ENCODE measurements at regions not wholly inside any gene's neighbourhood (a gene's known extent, or its start where the extent isn't known, plus 50 kb on each side); places are given as distances from the start of the nearest gene placed in this dataset.

DNA sequence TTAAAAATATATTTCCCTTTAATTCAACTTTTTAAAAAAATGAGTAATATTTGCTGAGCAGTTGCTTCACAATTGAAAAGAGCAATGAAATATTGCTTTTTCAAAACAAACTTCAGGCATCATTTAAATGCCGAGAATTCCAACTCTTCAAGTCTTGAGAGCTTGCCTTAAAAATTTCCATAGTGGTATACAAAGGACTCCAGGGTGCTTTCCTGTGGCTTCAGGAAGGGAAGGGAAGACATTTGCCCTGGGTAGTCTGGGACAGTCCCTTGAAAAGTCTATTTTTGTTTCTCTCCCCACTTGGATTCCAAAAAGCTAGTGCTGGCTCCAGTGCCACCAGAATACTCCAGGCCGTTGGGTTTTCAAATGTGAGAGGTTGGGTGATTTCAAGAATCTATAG, 71.7 kb downstream of the HYCC1 start:
- H3K36me3 ChIP-seq = peaks cover 0 to 19% of the 10 kb centered on the region in 2 donors
- 73 to 76% methylated on average over 2 of the region's 2 CpGs for WGBS, 2 donors (ENCODE audit: low coverage in 1 of 2)
- no peaks in the 10 kb centered on the region for H3K27me3 ChIP-seq
- H3K4me1 ChIP-seq = peaks cover 0 to 9% (median 0%) of the 10 kb centered on the region in 3 donors
- no peak for TF ChIP-seq POLR2A (IDR thresholded peaks at IDR 0.05)
- no peak for TF ChIP-seq EP300 (IDR thresholded peaks at IDR 0.05)
- TF ChIP-seq, protein P1, sequence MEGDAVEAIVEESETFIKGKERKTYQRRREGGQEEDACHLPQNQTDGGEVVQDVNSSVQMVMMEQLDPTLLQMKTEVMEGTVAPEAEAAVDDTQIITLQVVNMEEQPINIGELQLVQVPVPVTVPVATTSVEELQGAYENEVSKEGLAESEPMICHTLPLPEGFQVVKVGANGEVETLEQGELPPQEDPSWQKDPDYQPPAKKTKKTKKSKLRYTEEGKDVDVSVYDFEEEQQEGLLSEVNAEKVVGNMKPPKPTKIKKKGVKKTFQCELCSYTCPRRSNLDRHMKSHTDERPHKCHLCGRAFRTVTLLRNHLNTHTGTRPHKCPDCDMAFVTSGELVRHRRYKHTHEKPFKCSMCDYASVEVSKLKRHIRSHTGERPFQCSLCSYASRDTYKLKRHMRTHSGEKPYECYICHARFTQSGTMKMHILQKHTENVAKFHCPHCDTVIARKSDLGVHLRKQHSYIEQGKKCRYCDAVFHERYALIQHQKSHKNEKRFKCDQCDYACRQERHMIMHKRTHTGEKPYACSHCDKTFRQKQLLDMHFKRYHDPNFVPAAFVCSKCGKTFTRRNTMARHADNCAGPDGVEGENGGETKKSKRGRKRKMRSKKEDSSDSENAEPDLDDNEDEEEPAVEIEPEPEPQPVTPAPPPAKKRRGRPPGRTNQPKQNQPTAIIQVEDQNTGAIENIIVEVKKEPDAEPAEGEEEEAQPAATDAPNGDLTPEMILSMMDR (IDR thresholded peaks at IDR 0.05) = no peak
- TF ChIP-seq POLR2AphosphoS5 (IDR thresholded peaks at IDR 0.05) = no peak
- H3K9me3 ChIP-seq = no peaks in the 10 kb centered on the region
- no peak overlapping the region for H3K27ac ChIP-seq
- no peak overlapping the region for H3K4me3 ChIP-seq
- no peak for ATAC-seq

DNA sequence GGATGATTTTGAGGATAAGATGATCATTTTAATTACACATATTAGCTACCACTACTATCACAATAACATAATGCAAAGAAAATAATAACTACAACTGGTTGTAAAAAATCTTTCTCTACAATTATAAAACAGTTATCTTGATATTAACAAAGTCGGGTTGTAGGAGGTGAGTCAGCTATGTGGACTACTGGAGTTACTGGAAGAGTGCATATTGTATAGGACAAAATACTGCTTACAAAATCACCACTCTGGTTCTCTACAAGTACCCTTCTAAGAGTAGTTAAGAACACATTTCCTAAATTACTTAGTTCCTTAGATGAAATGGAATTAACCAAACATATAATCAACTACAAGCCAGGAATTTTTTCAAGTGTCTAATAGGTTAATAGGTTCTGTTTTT, 74.1 kb downstream of the HYCC1 start:
- Histone ChIP-seq H3K36me3 (peaks cover 0 to 9% of the 10 kb centered on the region in 2 donors), H3K27ac (no peak overlapping the region), H3K4me1 (peaks cover 0 to 15% (median 0%) of the 10 kb centered on the region in 3 donors), H3K9me3 (no peaks in the 10 kb centered on the region), H3K27me3 (no peaks in the 10 kb centered on the region), H3K4me3 (no peak overlapping the region)
- 100% methylated on average over 1 of the region's 1 CpG for WGBS, 2 donors (ENCODE audit: low coverage in 1 of 2)
- TF ChIP-seq POLR2AphosphoS5 (IDR thresholded peaks at IDR 0.05) (no peak), POLR2A (IDR thresholded peaks at IDR 0.05) (no peak)
- no peak for ATAC-seq

DNA sequence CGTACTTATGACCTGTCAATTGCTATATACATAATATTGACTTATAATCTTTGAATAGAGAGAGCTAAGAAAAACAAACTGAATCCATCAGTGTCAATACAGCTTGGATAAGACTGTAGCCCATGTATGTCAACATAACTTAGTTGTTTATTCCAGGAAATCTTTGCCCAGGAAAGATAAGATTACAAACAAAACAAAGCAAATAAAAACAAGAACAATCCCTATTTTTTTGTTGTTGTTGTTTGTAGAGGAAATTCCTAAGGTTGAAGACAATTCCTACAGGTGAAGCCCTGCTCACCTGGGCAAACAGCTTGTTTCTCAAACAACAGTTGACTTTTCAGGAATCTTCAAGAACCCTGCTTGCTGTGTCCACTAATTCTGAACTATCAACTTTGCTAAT, 76.0 kb downstream of the HYCC1 start:
- Histone ChIP-seq H3K27me3 (no peaks in the 10 kb centered on the region), H3K36me3 (peaks cover 0 to 9% of the 10 kb centered on the region in 2 donors), H3K4me3 (no peak overlapping the region), H3K27ac (no peak overlapping the region), H3K4me1 (peaks cover 0 to 12% (median 0%) of the 10 kb centered on the region in 3 donors), H3K9me3 (no peaks in the 10 kb centered on the region)
- TF ChIP-seq POLR2A (IDR thresholded peaks at IDR 0.05) (no peak), POLR2AphosphoS5 (IDR thresholded peaks at IDR 0.05) (no peak), EP300 (IDR thresholded peaks at IDR 0.05) (no peak)
- TF ChIP-seq, protein P1 (IDR thresholded peaks at IDR 0.05) = no peak
- 56 to 75% methylated on average over 1 of the region's 1 CpG for WGBS, 2 donors (ENCODE audit: low coverage in 1 of 2)
- ATAC-seq = no peak

DNA sequence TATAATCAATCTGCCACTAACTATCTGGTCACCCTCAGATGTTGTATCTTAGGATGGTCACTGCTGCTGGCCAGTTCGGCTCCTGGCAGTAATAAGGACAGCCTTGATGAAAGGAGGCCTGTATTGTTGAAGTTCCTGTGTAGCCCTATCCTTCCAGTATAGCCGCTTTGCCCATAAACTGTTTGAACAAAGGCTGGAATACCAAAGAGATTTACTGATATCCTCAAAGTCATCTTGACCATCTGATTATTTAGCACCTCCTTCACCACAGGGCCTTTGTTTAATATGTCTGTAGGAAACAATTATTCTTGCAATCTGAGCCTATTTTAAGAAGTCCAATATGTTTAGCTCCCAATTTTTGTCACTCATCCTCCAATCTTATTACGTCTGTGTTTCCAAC, 77.7 kb downstream of the HYCC1 start:
- Histone ChIP-seq H3K4me1 (peaks cover 0 to 12% (median 0%) of the 10 kb centered on the region in 3 donors), H3K27me3 (no peaks in the 10 kb centered on the region), H3K36me3 (peaks cover 0 to 9% of the 10 kb centered on the region in 2 donors), H3K27ac (no peak overlapping the region), H3K4me3 (no peak overlapping the region), H3K9me3 (no peaks in the 10 kb centered on the region)
- 93 to 95% methylated on average over 3 of the region's 3 CpGs for WGBS, 2 donors (ENCODE audit: low coverage in 1 of 2)
- ATAC-seq = no peak
- TF ChIP-seq POLR2A (IDR thresholded peaks at IDR 0.05) (no peak), EP300 (IDR thresholded peaks at IDR 0.05) (no peak), POLR2AphosphoS5 (IDR thresholded peaks at IDR 0.05) (no peak)
- TF ChIP-seq, protein P1 (IDR thresholded peaks at IDR 0.05) = no peak

DNA sequence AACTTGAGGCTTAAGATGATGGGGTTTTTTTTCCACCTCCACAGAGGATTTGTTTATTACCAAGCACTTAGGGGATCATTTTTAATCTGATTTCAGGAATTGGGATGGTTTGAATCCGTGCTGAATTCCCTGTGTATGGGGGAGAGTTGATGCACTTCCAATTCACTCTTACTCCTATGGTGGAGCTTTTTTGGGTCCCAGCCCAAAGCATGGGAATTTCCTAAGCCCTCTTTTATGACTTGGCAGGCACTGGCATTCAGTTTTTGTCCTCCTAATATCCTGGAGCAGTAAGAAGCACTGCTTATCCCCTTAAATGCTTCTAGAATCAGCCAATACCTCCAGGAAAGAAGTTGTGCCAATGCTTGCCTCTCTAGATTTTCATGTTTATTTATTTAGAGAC, 78.7 kb downstream of the HYCC1 start:
- Histone ChIP-seq H3K36me3 (peaks cover 0 to 1% of the 10 kb centered on the region in 2 donors), H3K4me3 (no peak overlapping the region), H3K27me3 (no peaks in the 10 kb centered on the region), H3K4me1 (peaks cover 0 to 12% (median 0%) of the 10 kb centered on the region in 3 donors), H3K9me3 (no peaks in the 10 kb centered on the region), H3K27ac (no peak overlapping the region)
- WGBS, 2 donors (ENCODE audit: low coverage in 1 of 2) = 0 to 29% methylated on average over 1 of the region's 1 CpG
- ATAC-seq = no peak
- TF ChIP-seq POLR2A (IDR thresholded peaks at IDR 0.05) (no peak), POLR2AphosphoS5 (IDR thresholded peaks at IDR 0.05) (no peak), EP300 (IDR thresholded peaks at IDR 0.05) (no peak)
- TF ChIP-seq, protein P1 (IDR thresholded peaks at IDR 0.05) = no peak
